ENCODE measurements at regions not wholly inside any gene's neighbourhood (a gene's known extent, or its start where the extent isn't known, plus 50 kb on each side); places are given as distances from the start of the nearest gene placed in this dataset.

DNA sequence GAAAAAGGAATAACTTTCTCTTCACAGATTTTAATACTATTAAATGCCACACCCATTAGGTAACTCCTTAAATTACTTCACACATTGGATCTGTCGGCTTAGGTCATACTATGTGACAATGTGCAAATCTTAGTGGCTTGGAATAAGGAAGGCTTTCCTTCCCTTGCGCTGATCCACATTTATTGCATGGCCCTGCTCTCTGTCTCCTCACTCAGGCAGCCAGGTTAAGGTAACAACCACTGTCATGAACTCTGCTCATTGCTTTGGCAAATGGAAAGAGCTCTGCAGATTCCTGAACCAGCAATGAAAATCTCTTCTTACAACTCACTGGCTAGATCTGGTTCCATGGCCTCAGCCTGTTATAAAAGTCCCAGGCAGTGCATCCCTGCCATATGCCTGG, 121.9 kb upstream of the NFIB start:
- no peaks in the 10 kb centered on the region for H3K36me3 Mint-ChIP-seq (ENCODE audit: low read depth)
- no peak overlapping the region for H3K27ac Mint-ChIP-seq
- Histone ChIP-seq H2AFZ (no peak overlapping the region), H4K20me1 (replicated peaks; ENCODE audit: insufficient read depth) (no peaks in the 10 kb centered on the region), H3K27ac (ENCODE audit: low read depth) (no peak overlapping the region), H3F3A (replicated peaks; ENCODE audit: low read depth) (no peaks in the 10 kb centered on the region), H3K4me2 (no peak overlapping the region), H3K9me2 (ENCODE audit: insufficient read depth) (no peaks in the 10 kb centered on the region), H3K79me2 (replicated peaks; ENCODE audit: insufficient read depth) (no peaks in the 10 kb centered on the region), H3K4me1 (ENCODE audit: insufficient read depth) (no peaks in the 10 kb centered on the region), H3K4me3 (no peak overlapping the region), H3K27me3 (ENCODE audit: insufficient read depth) (no peaks in the 10 kb centered on the region), H3K36me3 (ENCODE audit: insufficient read depth) (no peaks in the 10 kb centered on the region)
- H3K4me3 Mint-ChIP-seq, result no peak overlapping the region
- peaks cover 9% of the 10 kb centered on the region for H3K4me1 Mint-ChIP-seq
- ATAC-seq (no peak), DNase-seq (ENCODE audit: low spot score) (no peak)
- H3K9me3 Mint-ChIP-seq, result 0 out of 3 replicates have a peak, but pooled peaks cover 3% of the 10 kb centered on the region
- H3K27me3 Mint-ChIP-seq (ENCODE audit: insufficient read depth, low read depth, poor library complexity), result no peaks in the 10 kb centered on the region
- TF ChIP-seq POLR2AphosphoS5 (IDR thresholded peaks at IDR 0.05; ENCODE audit: low read depth) (no peak), ZNF331 (CRISPR knock-in tag; IDR thresholded peaks at IDR 0.05; ENCODE audit: low read depth) (no peak), JUNB (IDR thresholded peaks at IDR 0.05; ENCODE audit: unreplicated experiment) (no peak)
- TF ChIP-seq, protein P1, sequence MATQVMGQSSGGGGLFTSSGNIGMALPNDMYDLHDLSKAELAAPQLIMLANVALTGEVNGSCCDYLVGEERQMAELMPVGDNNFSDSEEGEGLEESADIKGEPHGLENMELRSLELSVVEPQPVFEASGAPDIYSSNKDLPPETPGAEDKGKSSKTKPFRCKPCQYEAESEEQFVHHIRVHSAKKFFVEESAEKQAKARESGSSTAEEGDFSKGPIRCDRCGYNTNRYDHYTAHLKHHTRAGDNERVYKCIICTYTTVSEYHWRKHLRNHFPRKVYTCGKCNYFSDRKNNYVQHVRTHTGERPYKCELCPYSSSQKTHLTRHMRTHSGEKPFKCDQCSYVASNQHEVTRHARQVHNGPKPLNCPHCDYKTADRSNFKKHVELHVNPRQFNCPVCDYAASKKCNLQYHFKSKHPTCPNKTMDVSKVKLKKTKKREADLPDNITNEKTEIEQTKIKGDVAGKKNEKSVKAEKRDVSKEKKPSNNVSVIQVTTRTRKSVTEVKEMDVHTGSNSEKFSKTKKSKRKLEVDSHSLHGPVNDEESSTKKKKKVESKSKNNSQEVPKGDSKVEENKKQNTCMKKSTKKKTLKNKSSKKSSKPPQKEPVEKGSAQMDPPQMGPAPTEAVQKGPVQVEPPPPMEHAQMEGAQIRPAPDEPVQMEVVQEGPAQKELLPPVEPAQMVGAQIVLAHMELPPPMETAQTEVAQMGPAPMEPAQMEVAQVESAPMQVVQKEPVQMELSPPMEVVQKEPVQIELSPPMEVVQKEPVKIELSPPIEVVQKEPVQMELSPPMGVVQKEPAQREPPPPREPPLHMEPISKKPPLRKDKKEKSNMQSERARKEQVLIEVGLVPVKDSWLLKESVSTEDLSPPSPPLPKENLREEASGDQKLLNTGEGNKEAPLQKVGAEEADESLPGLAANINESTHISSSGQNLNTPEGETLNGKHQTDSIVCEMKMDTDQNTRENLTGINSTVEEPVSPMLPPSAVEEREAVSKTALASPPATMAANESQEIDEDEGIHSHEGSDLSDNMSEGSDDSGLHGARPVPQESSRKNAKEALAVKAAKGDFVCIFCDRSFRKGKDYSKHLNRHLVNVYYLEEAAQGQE (IDR thresholded peaks at IDR 0.05; ENCODE audit: unreplicated experiment), result no peak
- TF ChIP-seq, protein P2, sequence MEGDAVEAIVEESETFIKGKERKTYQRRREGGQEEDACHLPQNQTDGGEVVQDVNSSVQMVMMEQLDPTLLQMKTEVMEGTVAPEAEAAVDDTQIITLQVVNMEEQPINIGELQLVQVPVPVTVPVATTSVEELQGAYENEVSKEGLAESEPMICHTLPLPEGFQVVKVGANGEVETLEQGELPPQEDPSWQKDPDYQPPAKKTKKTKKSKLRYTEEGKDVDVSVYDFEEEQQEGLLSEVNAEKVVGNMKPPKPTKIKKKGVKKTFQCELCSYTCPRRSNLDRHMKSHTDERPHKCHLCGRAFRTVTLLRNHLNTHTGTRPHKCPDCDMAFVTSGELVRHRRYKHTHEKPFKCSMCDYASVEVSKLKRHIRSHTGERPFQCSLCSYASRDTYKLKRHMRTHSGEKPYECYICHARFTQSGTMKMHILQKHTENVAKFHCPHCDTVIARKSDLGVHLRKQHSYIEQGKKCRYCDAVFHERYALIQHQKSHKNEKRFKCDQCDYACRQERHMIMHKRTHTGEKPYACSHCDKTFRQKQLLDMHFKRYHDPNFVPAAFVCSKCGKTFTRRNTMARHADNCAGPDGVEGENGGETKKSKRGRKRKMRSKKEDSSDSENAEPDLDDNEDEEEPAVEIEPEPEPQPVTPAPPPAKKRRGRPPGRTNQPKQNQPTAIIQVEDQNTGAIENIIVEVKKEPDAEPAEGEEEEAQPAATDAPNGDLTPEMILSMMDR (conservative IDR thresholded peaks at IDR 0.05; ENCODE audit: low read depth in 2 of 2), result no peak

DNA sequence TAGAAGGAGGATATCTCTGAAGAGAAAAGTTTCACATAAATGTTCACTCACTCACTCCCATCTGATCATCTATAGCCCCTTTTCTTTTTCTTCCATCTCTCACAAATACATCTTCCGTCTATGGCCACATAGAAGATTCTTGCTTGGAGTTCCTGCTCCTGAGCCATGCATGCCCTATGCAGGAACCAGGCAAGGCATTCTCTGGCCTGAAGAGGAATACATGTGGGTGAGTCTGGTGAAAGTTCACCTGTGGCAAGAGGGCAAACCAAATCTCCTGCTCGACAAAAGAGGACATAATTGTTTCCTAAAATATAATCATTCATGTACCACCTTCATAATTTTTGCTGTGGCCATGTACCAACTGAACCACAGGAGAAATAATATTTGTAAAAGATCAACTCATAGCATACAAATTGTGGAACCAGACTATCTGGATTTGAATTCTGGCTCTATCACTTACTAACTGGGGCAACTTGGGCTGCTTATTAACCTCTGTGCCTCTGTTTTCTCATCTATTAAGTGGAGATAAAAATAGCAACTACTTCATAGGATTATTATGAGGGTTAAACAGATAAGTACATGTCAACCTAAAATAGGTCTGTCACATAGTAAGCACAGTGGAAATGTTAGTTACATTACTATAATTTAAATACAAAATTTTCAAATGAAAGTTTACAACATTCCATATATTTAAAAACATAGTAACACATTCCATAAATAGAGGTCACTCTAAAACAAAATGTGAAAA, 121.2 kb upstream of the NFIB start:
- no peak for ATAC-seq
- H3K9me2 ChIP-seq (ENCODE audit: insufficient read depth), result no peaks in the 10 kb centered on the region
- H3K27me3 Mint-ChIP-seq (ENCODE audit: insufficient read depth, low read depth, poor library complexity), result no peaks in the 10 kb centered on the region
- no peaks in the 10 kb centered on the region for H4K20me1 ChIP-seq (replicated peaks; ENCODE audit: insufficient read depth)
- no peak overlapping the region for H3K4me3 ChIP-seq
- H3K4me1 ChIP-seq (ENCODE audit: insufficient read depth), result no peaks in the 10 kb centered on the region
- no peaks in the 10 kb centered on the region for H3F3A ChIP-seq (replicated peaks; ENCODE audit: low read depth)
- no peak overlapping the region for H3K4me3 Mint-ChIP-seq
- peaks cover 3% of the 10 kb centered on the region; the same call in 1 of the 3 replicates for H3K9me3 Mint-ChIP-seq
- H3K79me2 ChIP-seq (replicated peaks; ENCODE audit: insufficient read depth), result no peaks in the 10 kb centered on the region
- H2AFZ ChIP-seq, result no peak overlapping the region
- no peak overlapping the region for H3K27ac Mint-ChIP-seq
- DNase-seq (ENCODE audit: low spot score), result no peak
- peaks cover 9% of the 10 kb centered on the region for H3K4me1 Mint-ChIP-seq
- H3K27ac ChIP-seq (ENCODE audit: low read depth), result no peak overlapping the region
- H3K4me2 ChIP-seq, result no peak overlapping the region
- no peaks in the 10 kb centered on the region for H3K27me3 ChIP-seq (ENCODE audit: insufficient read depth)
- H3K36me3 ChIP-seq (ENCODE audit: insufficient read depth), result no peaks in the 10 kb centered on the region
- no peaks in the 10 kb centered on the region for H3K36me3 Mint-ChIP-seq (ENCODE audit: low read depth)
- TF ChIP-seq EZH2phosphoT487 (IDR thresholded peaks at IDR 0.05; ENCODE audit: unreplicated experiment) (no peak), STAT1 (IDR thresholded peaks at IDR 0.05; ENCODE audit: unreplicated experiment) (no peak), EZH2 (IDR thresholded peaks at IDR 0.05; ENCODE audit: low read depth, unreplicated experiment) (no peak), JUNB (IDR thresholded peaks at IDR 0.05; ENCODE audit: unreplicated experiment) (no peak), ZNF462 (CRISPR knock-in tag; IDR thresholded peaks at IDR 0.05) (no peak), POLR2AphosphoS5 (IDR thresholded peaks at IDR 0.05; ENCODE audit: low read depth) (no peak), CREB1 (CRISPR knock-in tag; IDR thresholded peaks at IDR 0.05; ENCODE audit: low read depth) (no peak)
